ENCODE measurements at regions not wholly inside any gene's neighbourhood (a gene's known extent, or its start where the extent isn't known, plus 50 kb on each side); places are given as distances from the start of the nearest gene placed in this dataset.
"Not testable (repeated sequence)": the region's sequence is repeated elsewhere in the genome, so short reads cannot be mapped to it uniquely, and the experiment has no call there.

DNA sequence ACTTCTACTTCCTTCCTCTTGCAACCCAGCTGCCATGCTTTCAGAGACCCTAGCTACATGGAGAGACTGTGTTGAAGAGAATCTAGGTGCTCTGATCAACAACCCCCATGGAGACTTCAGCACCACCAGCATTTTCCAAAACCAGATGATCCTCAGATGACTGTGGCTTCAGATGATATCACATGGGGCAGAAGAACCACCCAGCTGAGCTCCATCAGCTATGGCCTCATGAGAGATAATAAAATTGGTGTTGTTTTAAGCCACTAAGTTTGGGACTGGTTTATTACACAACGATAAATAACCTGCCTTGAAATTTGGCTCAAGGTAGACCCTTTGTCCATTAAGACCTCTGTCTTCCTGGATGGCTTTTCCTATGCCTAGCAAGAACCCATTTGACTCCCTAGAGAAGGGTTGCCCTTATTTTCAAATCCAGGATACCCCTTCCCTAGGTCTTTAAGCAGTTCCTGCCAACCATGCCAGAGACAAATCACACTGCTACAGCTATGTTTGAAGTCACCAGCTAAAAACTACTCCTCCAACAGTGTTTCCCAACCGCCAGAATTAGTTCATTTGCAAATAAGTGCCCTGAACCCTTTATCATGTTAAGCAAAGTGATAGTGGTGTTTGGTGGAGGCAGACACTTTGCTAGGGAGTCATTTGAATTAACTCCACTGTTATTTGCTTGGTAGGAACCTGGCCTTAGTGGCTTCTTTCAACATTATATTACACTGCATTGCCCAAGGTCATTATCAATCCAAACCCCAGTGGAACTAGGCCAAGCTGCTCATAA lies 136.9 kb upstream of the PALS2 start:
- DNase-seq, result no peak

DNA sequence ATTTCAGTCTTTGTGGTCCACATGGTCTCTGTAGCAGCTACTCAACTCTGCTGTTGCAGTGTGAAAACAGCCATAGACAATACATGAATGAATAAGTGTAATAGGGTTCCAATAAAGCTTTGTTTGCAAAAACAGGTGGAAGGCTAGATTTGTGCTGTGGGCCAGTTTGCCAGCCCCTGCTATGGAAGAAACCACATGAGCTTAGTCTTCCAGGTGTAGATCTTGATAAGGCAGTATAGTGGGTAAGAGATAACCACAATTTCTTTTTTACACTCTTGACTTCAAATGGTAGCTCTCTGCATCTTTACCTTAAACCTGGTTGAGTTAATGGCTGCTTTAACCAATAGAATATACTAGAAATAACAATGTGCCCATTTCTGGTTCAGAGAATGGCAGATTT lies 135.0 kb upstream of the PALS2 start:
- DNase-seq, result no peak

DNA sequence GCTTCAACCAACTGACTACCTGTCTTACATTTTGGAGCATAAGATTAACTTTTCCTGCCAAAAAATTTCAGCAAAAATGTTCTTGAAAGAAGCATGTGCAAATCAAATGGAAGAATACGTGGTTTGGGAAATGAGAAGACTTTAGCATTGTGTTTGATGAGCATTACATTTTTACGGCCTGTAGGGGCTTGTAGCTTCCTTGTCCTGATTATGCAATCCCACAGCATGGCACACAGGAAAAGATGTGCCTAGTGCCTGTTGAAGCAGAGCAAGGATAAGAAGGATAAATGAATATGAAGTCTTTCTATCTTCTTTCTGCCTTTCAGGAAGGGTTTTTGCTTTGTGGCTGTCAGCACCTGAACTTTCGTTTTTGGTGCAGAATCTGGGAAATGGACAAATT lies 134.1 kb upstream of the PALS2 start:
- not testable (repeated sequence) for DNase-seq

DNA sequence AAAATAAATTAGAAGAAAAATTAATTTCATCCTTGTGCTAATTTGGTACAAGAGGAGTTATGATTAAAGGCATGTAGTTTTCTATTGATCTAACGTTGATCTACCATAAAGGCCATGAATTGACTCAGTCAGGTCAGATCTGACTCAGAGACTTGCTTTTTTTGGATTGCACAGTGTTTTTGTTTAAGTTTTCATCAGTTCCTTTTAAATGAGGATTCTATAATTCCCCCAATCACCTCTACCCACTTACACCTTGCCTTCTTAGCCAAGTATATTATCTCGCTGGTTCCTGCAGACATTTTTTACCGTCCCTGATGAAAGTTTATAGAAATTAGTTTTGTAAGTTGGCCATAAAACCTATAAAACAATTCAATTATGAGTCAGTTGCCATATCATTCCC lies 132.4 kb upstream of the PALS2 start:
- no peak for DNase-seq

DNA sequence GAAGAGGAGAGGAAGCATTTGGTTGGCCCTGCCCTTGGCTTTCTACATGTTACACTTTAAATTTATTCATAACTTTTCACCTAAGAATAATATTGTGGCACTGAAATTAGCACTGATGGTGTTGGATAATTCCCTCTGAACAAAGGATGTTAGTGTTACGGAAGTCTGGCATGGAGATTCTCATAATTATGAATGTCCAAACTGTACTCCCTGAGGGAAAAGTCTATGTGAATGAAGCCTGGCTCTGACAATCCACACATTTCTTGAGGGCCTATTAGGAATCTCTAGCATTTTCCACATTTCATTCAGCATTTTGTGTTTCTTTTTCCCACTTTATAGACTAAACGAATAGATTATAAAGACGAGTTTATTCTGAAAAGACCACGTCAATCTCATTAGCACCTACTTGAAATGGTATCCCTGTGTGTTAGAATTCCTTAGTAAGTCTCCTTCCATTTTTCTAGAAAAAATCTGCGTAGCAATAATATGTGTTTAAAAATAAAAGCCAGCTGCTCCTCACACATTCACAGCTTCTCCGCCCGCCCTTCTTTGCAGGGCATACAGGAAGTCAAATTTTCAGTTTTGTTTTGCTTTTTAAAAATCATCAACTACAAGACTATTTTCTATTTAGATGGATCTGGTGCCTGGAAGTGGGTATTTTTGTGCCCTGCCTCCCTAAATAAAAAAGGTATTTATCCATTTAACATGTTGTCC lies 131.8 kb upstream of the PALS2 start:
- no peak for DNase-seq

DNA sequence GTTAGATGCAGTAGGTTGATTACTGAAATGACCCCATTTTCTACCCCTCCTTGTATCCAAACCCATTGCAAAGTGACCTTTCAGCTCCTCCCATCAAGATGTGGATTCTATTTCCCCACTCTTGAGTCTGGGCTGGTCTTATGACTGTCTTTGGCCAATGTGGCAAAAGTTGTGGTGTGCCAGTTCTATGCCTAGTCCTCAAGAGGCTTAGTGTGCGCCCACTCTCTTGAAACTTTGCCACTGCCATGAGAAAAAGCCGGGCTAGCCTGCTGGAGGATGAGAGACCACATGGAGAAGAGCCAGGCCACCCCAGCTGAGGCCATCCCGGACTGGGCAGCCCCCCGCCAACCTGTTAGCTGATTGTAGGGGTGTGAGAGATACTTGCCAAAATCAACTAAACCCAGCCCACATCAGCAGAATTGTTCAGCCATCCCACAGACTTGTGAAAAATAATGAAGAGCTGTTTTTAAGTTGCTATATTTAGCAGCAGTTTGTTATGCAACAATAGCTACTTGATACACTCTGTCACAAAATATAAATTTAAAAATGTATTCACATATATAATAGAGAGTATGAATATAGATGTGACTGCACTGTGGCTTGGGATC lies 131.0 kb upstream of the PALS2 start:
- no peak for DNase-seq

DNA sequence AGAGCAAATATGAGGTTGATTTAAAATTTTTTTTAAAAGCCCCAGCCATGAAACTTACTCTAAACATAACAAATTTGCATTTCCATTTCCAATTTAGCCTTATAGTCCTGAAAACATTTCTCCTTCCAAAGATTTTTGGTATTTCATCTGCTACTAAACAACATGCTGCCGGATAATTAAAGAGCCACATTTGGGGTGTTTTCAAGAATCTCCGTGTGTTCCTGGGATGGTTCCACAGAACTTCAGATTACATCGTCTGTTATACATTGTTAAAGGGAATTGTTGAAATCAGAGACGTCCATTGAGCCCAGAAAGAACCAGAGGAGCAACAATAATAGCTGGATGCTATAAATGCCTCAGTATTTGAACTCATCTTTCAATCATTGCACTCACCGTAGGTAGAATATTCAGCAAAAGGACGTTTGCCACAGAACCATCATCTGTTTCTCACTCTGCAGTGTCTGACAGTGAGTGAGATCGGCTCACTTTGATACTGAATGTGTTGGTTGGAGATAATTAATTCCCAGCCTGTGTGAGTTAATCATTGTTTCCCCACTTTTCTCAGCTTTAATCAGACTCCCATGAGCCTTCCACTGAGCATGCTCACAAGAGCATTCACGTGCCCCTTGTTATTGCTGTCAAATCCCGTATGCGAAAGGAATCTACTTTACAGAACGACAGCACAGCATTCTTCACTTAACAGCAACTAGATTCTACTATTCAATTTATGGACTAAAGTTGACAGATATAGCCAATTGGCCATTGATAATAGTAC lies 128.4 kb upstream of the PALS2 start:
- no peak for DNase-seq

DNA sequence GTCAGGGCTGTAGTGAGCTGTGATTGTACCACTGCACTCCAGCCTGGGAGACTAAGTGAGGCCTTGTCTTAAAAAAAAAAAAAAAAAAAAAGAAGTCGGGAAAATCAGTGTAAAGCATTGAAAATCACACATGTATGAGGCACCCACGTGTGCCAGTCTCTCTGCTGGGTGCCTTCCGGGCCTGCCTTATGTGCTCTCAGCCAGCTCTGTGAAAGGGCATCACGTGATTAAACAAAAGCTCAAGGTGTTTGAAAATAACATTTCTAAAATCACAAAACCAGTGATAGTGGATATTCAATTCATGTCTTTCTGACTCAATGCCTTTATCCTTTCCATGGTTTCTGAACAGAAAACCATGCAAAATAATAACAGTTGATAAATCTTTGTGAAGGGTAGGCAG lies 125.2 kb upstream of the PALS2 start:
- no peak for DNase-seq

DNA sequence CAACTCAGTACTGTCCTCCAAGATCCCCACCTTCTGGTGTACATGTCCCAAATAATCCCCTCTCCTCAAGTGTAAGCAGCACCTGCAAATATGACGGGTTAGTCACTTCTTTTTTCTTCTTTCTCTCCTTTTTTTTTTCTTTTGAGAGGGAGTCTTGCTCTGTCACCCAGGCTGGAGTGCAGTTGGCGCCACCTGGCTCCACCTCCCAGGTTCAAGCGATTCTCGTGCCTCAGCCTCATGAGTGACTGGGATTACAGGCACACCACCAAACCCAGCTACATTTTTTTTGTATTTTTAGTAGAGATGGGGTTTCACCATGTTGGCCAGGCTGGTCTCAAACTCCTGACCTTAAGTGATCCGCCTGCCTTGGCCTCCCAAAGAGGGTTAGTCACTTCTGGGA lies 123.8 kb upstream of the PALS2 start:
- DNase-seq, result not testable (repeated sequence)

DNA sequence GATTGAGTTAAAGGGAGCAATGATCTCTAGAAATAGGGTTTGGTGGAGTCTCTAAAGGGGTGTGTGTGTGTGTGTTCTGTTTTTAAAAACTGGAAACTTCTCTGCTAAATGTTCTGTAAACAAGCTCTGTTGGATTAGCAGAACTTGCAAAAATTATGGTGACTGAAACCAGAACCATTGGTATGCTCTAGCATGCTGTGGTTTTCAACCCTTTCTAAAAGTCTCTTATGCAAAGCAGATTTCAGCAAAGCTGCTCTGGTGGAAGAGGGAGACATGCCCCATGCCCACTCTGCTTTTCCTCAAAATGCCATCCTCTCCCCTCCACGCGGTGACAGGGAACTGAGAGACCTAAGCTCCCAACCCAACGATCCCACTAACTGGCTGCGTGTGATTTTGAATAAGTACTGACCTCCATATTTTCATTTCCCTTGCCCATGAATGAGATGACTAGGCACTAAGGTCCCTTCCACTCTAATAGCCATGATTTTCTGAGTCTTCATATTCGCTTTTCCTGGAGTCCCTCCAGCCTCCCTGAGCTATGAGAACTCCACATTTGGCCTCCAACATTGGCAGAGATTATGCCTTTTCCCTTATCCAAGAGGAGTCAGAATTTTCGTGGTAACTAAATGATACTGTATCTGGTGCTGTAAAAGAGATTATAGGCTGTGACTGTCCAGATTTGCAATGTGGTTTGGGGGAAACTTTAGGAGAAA lies 117.3 kb upstream of the PALS2 start:
- no peak for DNase-seq

DNA sequence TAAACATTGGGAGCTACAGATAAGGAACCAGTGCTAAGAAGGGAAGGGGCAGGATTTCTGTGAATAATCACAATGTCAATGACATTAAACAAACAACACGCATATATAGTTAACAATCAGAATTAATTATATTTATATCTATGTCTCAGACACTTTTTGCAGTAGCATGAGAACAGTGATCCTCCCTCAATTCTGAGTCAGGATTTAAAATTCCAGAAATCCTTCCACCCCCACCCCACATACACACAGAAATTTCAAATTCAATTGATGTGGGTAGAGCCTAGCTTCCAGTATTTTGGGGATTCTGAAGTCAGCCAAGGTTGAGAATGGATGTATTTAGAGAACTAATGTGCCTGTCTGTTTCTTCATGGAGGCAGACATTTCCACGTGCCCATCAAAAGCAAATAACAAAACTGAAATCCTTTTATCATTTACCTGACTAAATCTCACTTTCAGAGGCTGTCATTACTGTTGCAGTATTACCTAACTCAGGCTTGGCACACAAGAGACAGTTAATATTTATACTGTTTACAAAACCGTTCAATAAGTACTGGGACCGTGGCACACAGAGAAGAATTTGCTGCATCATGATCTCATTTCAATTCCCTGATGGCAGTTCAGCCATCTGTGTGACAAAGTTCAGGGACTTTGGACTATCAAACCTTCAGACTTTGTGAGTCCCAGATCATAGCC lies 116.6 kb upstream of the PALS2 start:
- DNase-seq, result no peak

DNA sequence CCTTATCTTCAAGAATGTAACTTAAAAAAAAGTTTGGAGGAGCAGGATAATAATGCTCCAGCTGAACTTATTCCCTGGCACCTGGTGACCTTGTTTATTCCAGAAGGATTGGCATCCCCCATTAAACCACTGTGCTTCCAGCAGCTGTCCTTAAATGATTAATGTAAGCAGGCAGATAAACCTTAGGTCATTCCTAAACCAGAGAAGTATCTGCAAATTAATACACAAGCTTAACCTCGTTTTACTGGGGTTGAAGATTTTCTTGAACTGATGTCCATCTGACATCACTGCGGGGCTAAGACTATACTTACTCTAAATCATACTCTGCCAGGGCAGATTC lies 116.1 kb upstream of the PALS2 start:
- no peak for DNase-seq

DNA sequence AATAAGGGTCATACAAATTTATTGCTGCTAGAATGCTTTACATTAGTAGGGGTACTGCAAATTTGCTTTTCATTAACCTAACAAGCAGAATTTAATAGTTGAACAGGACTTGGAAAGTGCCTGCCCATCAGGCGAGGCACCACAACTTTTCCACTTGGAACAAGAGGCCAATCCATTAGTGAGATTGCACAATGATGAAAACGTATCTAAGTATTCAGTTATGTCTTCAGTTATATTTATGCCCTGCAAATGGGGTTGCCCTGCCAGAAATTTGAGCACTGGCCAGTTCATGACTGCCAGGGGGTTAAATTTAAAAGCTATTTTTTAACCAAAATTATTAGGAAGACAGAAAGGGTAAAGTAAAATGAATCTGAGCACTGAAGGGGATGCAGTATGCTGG lies 111.1 kb upstream of the PALS2 start:
- no peak for DNase-seq

DNA sequence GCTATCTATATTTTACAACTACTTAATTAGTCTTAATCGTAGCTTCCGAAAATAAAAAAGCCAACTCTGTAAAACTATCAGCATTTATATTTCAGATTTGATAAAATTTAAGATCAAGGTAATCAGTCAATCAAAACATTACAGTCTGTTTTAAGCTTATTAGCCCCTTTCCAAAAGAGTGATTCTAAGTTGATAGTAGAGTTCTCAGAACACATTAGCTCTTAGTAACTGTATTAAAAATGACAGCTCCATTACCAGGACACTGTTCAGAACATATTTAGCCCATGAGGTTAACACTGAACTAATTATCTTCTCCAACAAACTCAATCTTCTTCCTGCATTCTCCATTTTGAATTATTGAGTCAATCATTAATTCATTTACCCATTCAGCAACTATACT lies 110.3 kb upstream of the PALS2 start:
- no peak for DNase-seq

DNA sequence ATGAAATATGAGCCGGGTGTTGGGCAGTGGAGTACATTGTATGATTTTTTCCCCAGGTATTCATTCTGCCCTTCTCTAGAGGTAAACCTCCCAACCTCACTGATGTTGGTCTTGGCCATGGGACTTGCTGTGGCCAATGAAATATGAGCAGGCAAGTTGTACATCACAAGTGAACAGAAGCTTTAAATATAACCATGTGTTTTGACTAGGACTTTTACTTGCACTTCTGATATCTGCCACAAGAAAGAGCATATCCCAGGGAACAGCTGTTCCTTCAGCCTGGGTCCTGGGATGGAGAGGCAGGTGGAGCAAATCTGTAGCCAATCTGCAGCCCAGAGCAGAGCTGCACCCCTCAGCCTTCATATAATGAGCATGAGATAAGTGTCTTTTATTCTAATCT lies 109.8 kb upstream of the PALS2 start:
- DNase-seq, result no peak

DNA sequence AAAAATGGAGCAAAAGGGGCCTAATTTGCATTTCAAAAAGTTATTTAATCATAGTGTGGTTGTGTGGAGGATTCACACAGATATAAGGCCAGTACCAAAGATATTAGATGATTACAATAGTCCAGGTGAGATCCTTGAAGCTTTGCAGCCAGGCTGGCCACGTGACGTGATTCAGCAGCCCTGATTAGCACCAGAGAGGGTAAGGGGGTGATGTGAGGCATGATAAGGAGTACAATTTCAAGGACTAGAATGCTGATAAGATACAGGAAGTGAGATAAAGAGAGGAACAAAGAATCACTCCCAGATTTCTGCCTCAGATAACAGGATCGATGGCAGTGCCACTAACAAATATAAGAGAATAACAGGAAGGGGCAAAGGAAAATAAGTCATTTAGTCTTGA lies 108.4 kb upstream of the PALS2 start:
- no peak for DNase-seq

DNA sequence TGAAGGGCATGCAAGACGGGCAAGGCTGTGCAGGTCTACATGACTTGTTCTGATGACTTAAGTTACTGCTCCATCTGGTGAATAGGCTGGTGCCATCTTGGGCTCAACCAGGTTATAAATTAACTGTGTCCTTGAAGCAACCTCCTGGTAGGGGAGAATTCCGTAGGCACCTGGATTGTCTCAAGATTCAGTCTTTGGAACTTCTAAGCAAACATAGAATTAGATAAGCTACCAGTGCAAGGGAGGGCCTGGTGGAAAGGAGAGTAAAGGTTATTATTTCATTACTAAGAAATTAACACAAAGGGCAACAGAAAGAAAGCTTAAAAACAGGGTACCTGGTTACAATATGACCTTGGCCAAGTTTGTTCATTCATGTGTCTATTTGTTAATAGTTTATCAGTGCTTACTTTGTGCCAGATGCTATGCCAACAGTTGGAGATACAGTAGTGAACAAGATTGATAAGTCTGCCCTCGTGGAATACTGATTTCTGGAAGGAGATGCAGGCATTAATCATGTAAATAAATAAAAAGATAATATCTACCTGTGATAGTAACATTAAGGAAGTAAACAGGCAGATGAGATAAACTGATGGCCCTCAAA lies 107.0 kb upstream of the PALS2 start:
- no peak for DNase-seq

DNA sequence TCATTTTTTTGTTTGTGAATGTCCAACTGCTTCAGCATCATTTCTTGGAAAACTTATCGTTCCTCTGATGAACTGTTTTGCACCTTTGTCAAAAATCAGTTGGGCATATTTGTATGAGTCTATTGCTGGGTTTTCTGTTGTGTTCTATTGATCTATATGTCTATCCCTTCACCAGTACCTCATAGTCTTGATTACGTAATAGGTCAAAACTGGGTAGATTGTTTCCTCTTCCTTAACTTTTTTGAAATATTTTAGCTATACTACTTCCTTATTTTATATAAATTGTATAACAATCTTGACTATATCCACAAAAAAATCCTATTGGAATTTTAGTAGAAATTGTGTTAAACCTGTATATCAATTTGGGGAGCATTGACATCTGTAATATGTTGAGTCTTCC lies 104.1 kb upstream of the PALS2 start:
- DNase-seq, result no peak

DNA sequence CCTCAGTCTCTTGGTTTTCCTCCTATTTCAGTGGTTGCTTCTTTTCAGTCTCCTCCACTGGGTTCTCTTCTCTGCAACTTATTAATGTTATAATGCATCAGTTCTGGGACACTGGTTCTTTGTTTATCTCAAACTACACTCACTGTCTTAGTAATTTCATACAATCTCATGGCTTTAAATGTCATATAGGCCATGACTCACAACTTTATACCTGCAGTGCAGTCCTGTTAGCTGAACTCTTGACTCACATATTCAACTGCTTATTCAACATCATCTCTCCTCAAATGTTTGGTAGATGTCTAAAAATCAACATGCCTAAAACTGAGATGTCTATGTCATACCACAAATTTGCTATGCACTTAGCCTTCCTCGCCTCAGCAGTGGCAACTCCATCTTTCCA lies 101.2 kb upstream of the PALS2 start:
- DNase-seq, result no peak

DNA sequence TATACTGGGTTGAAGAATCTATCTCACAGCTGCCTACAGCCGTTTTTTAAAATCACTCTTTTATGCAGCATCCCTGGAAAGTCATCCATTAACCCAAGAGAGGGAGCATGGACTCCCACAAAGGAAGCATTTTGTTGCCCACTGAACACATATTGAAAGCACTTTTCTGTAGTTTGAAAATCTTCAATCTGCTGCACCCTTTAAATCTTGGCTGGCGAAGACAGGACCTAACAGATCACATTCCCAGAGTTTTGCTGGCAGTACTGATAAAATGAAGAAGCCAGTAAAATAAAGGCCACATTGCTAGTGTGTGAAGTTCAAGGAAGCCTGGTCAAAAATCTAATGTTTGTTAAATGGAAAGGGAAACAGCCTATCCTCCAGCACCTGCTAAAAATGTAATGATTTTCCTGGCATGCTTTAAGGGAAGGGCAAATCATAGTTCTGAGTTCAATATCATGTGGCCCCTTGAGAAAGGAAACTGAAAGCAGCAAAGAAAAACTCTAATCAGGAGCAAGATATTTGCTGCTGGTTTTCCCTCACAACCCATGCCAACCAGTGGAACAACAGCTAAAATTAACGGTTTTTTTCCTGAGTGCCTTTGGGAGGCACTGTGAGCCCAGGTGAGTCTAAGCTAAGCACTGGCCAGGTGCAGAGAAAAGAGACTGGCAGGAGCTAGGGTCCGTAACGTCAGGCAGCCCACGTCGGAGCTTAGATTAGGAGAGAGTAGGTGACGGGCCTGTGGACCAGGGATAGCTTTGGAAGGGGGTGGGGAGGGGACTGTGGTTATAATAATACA lies 97.9 kb upstream of the PALS2 start:
- DNase-seq, result no peak
